GM06990 (cell line): ENCODE measurements at regions not wholly inside any gene's neighbourhood (a gene's known extent, or its start where the extent isn't known, plus 50 kb on each side); places are given as distances from the start of the nearest gene placed in this dataset.

Experiments
- DNase-seq: peaks from one replicate; pipeline ENCODE4 v3.0.0-alpha.2; 2011; ENCODE audit not compliant: insufficient read length; ENCODE audit errors: extremely low read depth
- H3K27me3 ChIP-seq: replicated peaks from 2 replicates; pipeline ENCODE4 v1.6.0; 2011; ENCODE audit warnings: low read length; ENCODE audit not compliant: control insufficient read depth, insufficient read depth
- H3K36me3 ChIP-seq: 2 replicates; pipeline ENCODE4 v1.5.1; 2011; ENCODE audit warnings: low read length; ENCODE audit not compliant: control insufficient read depth, insufficient read depth
- H3K4me3 ChIP-seq: replicated peaks from 2 replicates; pipeline ENCODE4 v1.5.1; 2011; ENCODE audit warnings: low read depth, mild to moderate bottlenecking, control low read depth, low read length
- TF ChIP-seq, protein P1 (sequence below): IDR thresholded peaks from 2 replicates; pipeline ENCODE4 v1.5.1; 2011; ENCODE audit warnings: low read length, control low read depth, mild to moderate bottlenecking, inconsistent platforms; ENCODE audit not compliant: insufficient read depth, poor library complexity, severe bottlenecking

GRCh38 chr3:166570102-166570501 lies 732.9 kb upstream of the BCHE start:
- H3K36me3 ChIP-seq: no peaks in the 10 kb centered on the region
- TF ChIP-seq, protein P1, sequence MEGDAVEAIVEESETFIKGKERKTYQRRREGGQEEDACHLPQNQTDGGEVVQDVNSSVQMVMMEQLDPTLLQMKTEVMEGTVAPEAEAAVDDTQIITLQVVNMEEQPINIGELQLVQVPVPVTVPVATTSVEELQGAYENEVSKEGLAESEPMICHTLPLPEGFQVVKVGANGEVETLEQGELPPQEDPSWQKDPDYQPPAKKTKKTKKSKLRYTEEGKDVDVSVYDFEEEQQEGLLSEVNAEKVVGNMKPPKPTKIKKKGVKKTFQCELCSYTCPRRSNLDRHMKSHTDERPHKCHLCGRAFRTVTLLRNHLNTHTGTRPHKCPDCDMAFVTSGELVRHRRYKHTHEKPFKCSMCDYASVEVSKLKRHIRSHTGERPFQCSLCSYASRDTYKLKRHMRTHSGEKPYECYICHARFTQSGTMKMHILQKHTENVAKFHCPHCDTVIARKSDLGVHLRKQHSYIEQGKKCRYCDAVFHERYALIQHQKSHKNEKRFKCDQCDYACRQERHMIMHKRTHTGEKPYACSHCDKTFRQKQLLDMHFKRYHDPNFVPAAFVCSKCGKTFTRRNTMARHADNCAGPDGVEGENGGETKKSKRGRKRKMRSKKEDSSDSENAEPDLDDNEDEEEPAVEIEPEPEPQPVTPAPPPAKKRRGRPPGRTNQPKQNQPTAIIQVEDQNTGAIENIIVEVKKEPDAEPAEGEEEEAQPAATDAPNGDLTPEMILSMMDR: no peak

GRCh38 chr3:166569589-166569988 lies 732.4 kb upstream of the BCHE start:
- Histone ChIP-seq H3K4me3 (no peak overlapping the region), H3K27me3 (no peaks in the 10 kb centered on the region), H3K36me3 (no peaks in the 10 kb centered on the region)
- TF ChIP-seq, protein P1: no peak
- no peak for DNase-seq

More at GRCh38 chr3:166570102-166570501, 732.9 kb upstream of the BCHE start:
- Histone ChIP-seq H3K4me3 (no peak overlapping the region), H3K27me3 (no peaks in the 10 kb centered on the region)
- no peak for DNase-seq

GRCh38 chr3:166560253-166560652 lies 723.0 kb upstream of the BCHE start:
- no peaks in the 10 kb centered on the region for H3K36me3 ChIP-seq
- no peak for DNase-seq
- TF ChIP-seq, protein P1: no peak
- no peak overlapping the region for H3K4me3 ChIP-seq
- no peaks in the 10 kb centered on the region for H3K27me3 ChIP-seq

DNA sequence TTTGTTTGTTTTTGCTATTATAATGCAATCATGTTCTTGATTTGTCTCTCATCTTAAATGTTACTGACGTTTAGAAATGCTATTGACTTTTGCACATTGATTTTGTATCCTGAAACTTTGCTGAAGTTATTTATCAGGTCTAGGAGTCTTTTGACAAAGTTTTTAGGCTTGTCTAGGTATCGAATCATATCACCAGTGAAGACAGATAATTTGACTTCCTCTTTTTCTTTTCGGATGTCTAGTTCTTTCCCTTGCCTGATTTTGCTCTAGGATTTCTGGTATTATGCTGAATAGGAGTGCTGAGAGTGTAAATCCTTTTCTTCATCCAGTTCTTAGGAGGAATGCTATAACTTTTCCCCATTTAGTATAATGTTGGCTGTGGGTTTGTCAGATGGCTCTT lies 719.7 kb upstream of the BCHE start:
- TF ChIP-seq, protein P1: no peak
- Histone ChIP-seq H3K36me3 (no peaks in the 10 kb centered on the region), H3K27me3 (no peaks in the 10 kb centered on the region), H3K4me3 (no peak overlapping the region)
- no peak for DNase-seq

DNA sequence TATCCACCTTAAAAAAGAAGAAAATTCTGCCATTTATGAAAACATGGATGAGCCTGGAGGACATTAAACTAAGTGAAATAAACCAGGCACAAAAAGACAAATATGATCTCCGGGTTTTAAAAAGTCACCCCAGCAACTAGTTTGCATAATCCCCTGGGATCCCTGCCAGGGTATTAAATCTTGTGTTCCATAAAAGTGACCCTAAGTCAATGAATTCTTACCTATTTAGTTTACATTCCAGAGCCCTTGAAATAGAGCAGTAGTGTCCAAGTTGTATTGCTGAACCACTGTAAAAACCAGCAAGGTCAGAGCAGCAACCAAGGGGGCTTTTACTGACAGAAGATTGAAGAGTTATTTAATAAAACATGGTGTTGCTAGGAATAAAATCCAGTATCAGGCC lies 716.8 kb upstream of the BCHE start:
- TF ChIP-seq, protein P1: no peak
- DNase-seq: no peak
- Histone ChIP-seq H3K36me3 (no peaks in the 10 kb centered on the region), H3K27me3 (no peaks in the 10 kb centered on the region), H3K4me3 (no peak overlapping the region)

DNA sequence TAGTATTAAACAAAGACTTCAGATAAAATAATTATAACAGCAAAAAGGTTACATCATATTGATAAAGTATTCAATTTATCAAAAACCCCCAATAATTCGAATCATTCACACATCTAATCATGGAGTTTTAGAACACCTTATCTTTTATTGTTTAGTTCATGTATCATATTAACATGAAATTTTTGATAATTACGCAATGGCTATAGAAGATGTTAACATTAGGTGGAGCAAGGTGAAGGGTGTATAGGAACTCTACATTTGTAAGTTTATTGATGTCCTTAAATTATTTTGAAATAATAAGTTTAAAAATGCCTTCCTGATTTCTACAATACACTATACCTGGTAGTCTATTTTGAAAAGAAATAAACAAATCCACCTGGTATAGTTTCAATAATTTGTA lies 696.5 kb upstream of the BCHE start:
- no peaks in the 10 kb centered on the region for H3K27me3 ChIP-seq
- no peaks in the 10 kb centered on the region for H3K36me3 ChIP-seq
- DNase-seq: no peak
- H3K4me3 ChIP-seq: no peak overlapping the region
- TF ChIP-seq, protein P1: no peak
